Neural cell (in vitro differentiated cells): ENCODE measurements at regions not wholly inside any gene's neighbourhood (a gene's known extent, or its start where the extent isn't known, plus 50 kb on each side); places are given as distances from the start of the nearest gene placed in this dataset.

ENCODE experiments used
- H2AFZ ChIP-seq: fragments of 200-600, 300-800 bp; sonication (generic), shearing (Covaris generic); 2 replicates; pipeline ENCODE4 v1.6.0; 2014; ENCODE audit warnings: low read depth, mild to moderate bottlenecking, antibody characterized with exemption, low read length, moderate library complexity
- H3F3A ChIP-seq: fragments of 200-600 bp; shearing (Covaris generic); 2 replicates; pipeline ENCODE4 v1.6.1; 2016; ENCODE audit warnings: mild to moderate bottlenecking, moderate library complexity, mixed read lengths, antibody characterized with exemption, low read length; ENCODE audit not compliant: insufficient read depth, poor library complexity, severe bottlenecking
- H3K27ac ChIP-seq: fragments of 200-600, 300-800 bp; sonication (generic), shearing (Covaris generic); 2 replicates; pipeline ENCODE4 v1.5.1; 2014; ENCODE audit warnings: mild to moderate bottlenecking, low read length, moderate library complexity
- H3K27me3 ChIP-seq: fragments of 300-800, 200-600 bp; sonication (generic), shearing (Covaris generic); 2 replicates; pipeline ENCODE4 v1.6.0; 2014; ENCODE audit warnings: mild to moderate bottlenecking, low read depth, low read length, moderate library complexity; ENCODE audit not compliant: insufficient read depth
- H3K36me3 ChIP-seq: fragments of 300-800, 200-600 bp; sonication (generic), shearing (Covaris generic); 2 replicates; pipeline ENCODE4 v1.5.1; 2014; ENCODE audit warnings: mild to moderate bottlenecking, antibody characterized with exemption, low read length, moderate library complexity; ENCODE audit not compliant: insufficient read depth
- H3K4me2 ChIP-seq: fragments of 300-800, 200-600 bp; sonication (generic), shearing (Covaris generic); 2 replicates; pipeline ENCODE4 v1.6.0; 2014; ENCODE audit warnings: mild to moderate bottlenecking, low read length
- H3K4me3 ChIP-seq: fragments of 300-800, 200-600 bp; sonication (generic), shearing (Covaris generic); 2 replicates; pipeline ENCODE4 v1.5.1; 2014; ENCODE audit warnings: mild to moderate bottlenecking, low read length, moderate library complexity
- H3K79me2 ChIP-seq: fragments of 200-600 bp; shearing (Covaris generic); replicated peaks from 2 replicates; pipeline ENCODE4 v1.6.0; 2014; ENCODE audit warnings: mild to moderate bottlenecking, low read length, moderate library complexity; ENCODE audit not compliant: insufficient read depth
- H3K9ac ChIP-seq: fragments of 300-800, 200-600 bp; sonication (generic), shearing (Covaris generic); 2 replicates; pipeline ENCODE4 v1.6.1; 2016; ENCODE audit warnings: mild to moderate bottlenecking, low read length, mixed read lengths
- H3K9me2 ChIP-seq: fragments of 200-600 bp; shearing (Covaris generic); 2 replicates; pipeline ENCODE4 v1.6.1; 2016; ENCODE audit warnings: mild to moderate bottlenecking, low read length, mixed read lengths; ENCODE audit not compliant: insufficient read depth
- H3K9me3 ChIP-seq: fragments of 200-600, 300-800 bp; sonication (generic), shearing (Covaris generic); 2 replicates; pipeline ENCODE4 v1.6.1; 2016; ENCODE audit warnings: mild to moderate bottlenecking, mixed run types, low read length, moderate library complexity, mixed read lengths
- H4K20me1 ChIP-seq: fragments of 200-600 bp; shearing (Covaris generic); 2 replicates; pipeline ENCODE4 v1.6.1; 2016; ENCODE audit warnings: mild to moderate bottlenecking, mixed run types; ENCODE audit not compliant: insufficient read depth
- CTCF ChIP-seq: fragments of 450-650 bp; IDR thresholded peaks from 2 replicates; pipeline ENCODE4 v1.5.1; 2014; ENCODE audit warnings: antibody characterized with exemption, mild to moderate bottlenecking, moderate library complexity; ENCODE audit not compliant: poor library complexity, severe bottlenecking
- EP300 ChIP-seq: fragments of 450-650 bp; conservative IDR thresholded peaks from 2 replicates; pipeline ENCODE4 v1.6.1; 2014; ENCODE audit warnings: antibody characterized with exemption, mild to moderate bottlenecking, moderate library complexity; ENCODE audit not compliant: poor library complexity, severe bottlenecking
- EZH2 ChIP-seq: fragments of 200-600, 300-800 bp; shearing (Covaris generic), sonication (generic); IDR thresholded peaks from 2 replicates; pipeline ENCODE4 v1.6.1; 2014; ENCODE audit warnings: antibody characterized with exemption, low read length, borderline replicate concordance, mild to moderate bottlenecking; ENCODE audit not compliant: insufficient read depth, poor library complexity, severe bottlenecking
- MXI1 ChIP-seq: fragments of 450-650 bp; conservative IDR thresholded peaks from 2 replicates; pipeline ENCODE4 v1.6.1; 2014; ENCODE audit warnings: antibody characterized with exemption, mild to moderate bottlenecking; ENCODE audit not compliant: poor library complexity, severe bottlenecking
- POLR2AphosphoS5 ChIP-seq: IDR thresholded peaks from 2 replicates; pipeline ENCODE4 v1.6.1; 2012
- RAD21 ChIP-seq: fragments of 450-650 bp; conservative IDR thresholded peaks from 2 replicates; pipeline ENCODE4 v1.6.1; 2014; ENCODE audit warnings: antibody characterized with exemption, mild to moderate bottlenecking, moderate library complexity
- REST ChIP-seq: IDR thresholded peaks from 2 replicates; pipeline ENCODE4 v1.6.1; 2012; ENCODE audit warnings: borderline replicate concordance
- SMC3 ChIP-seq: fragments of 450-650 bp; conservative IDR thresholded peaks from 2 replicates; pipeline ENCODE4 v1.6.1; 2014; ENCODE audit warnings: antibody characterized with exemption, mild to moderate bottlenecking, moderate library complexity; ENCODE audit not compliant: poor library complexity
- TAF1 ChIP-seq: IDR thresholded peaks from 2 replicates; pipeline ENCODE4 v1.6.1; 2012; ENCODE audit warnings: low read depth

- H3K27ac ChIP-seq = no peak overlapping the region
- H3K9me3 ChIP-seq = no peaks in the 10 kb centered on the region
- H2AFZ ChIP-seq = no peak overlapping the region
- H3K9me2 ChIP-seq = no peaks in the 10 kb centered on the region
- TF ChIP-seq EP300 (no peak), RAD21 (no peak), CTCF (no peak), EZH2 (no peak), POLR2AphosphoS5 (no peak), TAF1 (no peak), REST (no peak), SMC3 (no peak), MXI1 (no peak)
- no peaks in the 10 kb centered on the region for H3K36me3 ChIP-seq
- no peaks in the 10 kb centered on the region for H3K79me2 ChIP-seq
- H3K4me3 ChIP-seq = no peak overlapping the region
- no peak overlapping the region for H3K9ac ChIP-seq
- no peaks in the 10 kb centered on the region for H4K20me1 ChIP-seq
- no peaks in the 10 kb centered on the region for H3F3A ChIP-seq
- H3K27me3 ChIP-seq = no peaks in the 10 kb centered on the region
- no peak overlapping the region for H3K4me2 ChIP-seq
Measured at GRCh38 chr4:19579608-19580007, 672.1 kb upstream of the SLIT2 start.

DNA sequence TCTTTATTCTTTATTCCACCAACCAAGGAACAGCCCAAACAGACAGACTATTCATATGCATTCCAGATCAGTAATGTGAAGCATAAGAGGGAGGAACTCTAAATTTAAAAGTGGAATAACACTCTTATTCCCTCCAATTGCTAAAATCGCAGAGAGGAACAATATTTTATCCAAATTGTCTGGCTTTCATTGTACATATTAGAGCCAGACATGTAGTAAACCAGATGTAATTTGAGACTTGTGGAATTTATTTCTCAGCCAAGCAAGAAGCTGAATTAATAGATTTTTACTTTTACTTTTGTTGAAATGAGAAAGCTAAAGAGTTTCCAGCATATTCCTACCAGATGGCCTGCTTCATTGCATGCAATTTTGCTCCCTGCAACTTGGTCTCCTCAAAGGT lies 674.6 kb upstream of the SLIT2 start:
- Histone ChIP-seq H3K4me2 (no peak overlapping the region), H3K79me2 (no peaks in the 10 kb centered on the region), H3K27me3 (no peaks in the 10 kb centered on the region), H3K27ac (no peak overlapping the region), H2AFZ (no peak overlapping the region), H3K36me3 (no peaks in the 10 kb centered on the region), H4K20me1 (no peaks in the 10 kb centered on the region), H3F3A (no peaks in the 10 kb centered on the region), H3K9ac (no peak overlapping the region), H3K9me2 (no peaks in the 10 kb centered on the region), H3K9me3 (no peaks in the 10 kb centered on the region), H3K4me3 (no peak overlapping the region)
- TF ChIP-seq SMC3 (no peak), RAD21 (no peak), POLR2AphosphoS5 (no peak), MXI1 (no peak), TAF1 (no peak), CTCF (no peak), EP300 (no peak), EZH2 (no peak), REST (no peak)
